ENCODE measurements at regions not wholly inside any gene's neighbourhood (a gene's known extent, or its start where the extent isn't known, plus 50 kb on each side); places are given as distances from the start of the nearest gene placed in this dataset.

- BruUV-seq (replicated peaks) = no TSS peak
- Mint-ChIP-seq H3K36me3 (ENCODE audit: insufficient read depth, unreplicated experiment) (no peaks in the 10 kb centered on the region), H3K4me1 (ENCODE audit: low read depth, unreplicated experiment) (peaks cover 15% of the 10 kb centered on the region), H3K9me3 (ENCODE audit: low read depth, unreplicated experiment) (peaks cover 5% of the 10 kb centered on the region), H3K27me3 (ENCODE audit: unreplicated experiment) (no peaks in the 10 kb centered on the region), H3K4me3 (ENCODE audit: low read depth, unreplicated experiment) (no peak overlapping the region), H3K27ac (ENCODE audit: unreplicated experiment) (no peak overlapping the region)
- CTCF ChIA-PET = no interaction called here
- no peak for DNase-seq
- intact Hi-C loops (cut with micrococcal nuclease; ENCODE audit: unreplicated experiment) = no loop called here
- no peak for TF ChIP-seq CTCF (IDR thresholded peaks at IDR 0.05; ENCODE audit: unreplicated experiment)
Observed at GRCh38 chr6:12555267-12555666, 161.3 kb upstream of the PHACTR1 start.

DNA sequence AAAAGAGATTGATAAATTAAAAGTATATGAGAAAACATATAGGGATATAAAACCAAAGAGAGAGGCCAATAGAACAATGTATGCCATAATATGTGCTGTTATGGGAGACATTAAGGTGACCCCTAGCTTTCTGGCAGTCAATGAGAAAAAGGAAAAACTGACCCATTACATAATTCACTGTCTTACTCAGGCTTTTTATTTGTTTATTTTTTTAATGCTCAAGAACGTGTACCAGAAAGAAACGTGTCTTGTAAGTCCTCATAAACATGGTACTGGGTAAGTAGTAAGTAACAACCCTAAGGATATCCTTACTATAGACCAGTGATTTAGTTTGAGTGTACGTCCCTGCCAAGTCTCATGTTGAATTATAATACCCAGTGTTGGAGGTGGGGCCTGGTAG is 160.8 kb upstream of the PHACTR1 start:
- H3K4me3 Mint-ChIP-seq (ENCODE audit: low read depth, unreplicated experiment) = no peak overlapping the region
- BruUV-seq (replicated peaks) = no TSS peak
- H3K27ac Mint-ChIP-seq (ENCODE audit: unreplicated experiment) = no peak overlapping the region
- peaks cover 15% of the 10 kb centered on the region for H3K4me1 Mint-ChIP-seq (ENCODE audit: low read depth, unreplicated experiment)
- intact Hi-C loops (cut with micrococcal nuclease; ENCODE audit: unreplicated experiment) = no loop called here
- no peaks in the 10 kb centered on the region for H3K36me3 Mint-ChIP-seq (ENCODE audit: insufficient read depth, unreplicated experiment)
- no peak for DNase-seq
- no peaks in the 10 kb centered on the region for H3K27me3 Mint-ChIP-seq (ENCODE audit: unreplicated experiment)
- TF ChIP-seq CTCF (IDR thresholded peaks at IDR 0.05; ENCODE audit: unreplicated experiment) = no peak
- CTCF ChIA-PET = no interaction called here
- peaks cover 5% of the 10 kb centered on the region for H3K9me3 Mint-ChIP-seq (ENCODE audit: low read depth, unreplicated experiment)

DNA sequence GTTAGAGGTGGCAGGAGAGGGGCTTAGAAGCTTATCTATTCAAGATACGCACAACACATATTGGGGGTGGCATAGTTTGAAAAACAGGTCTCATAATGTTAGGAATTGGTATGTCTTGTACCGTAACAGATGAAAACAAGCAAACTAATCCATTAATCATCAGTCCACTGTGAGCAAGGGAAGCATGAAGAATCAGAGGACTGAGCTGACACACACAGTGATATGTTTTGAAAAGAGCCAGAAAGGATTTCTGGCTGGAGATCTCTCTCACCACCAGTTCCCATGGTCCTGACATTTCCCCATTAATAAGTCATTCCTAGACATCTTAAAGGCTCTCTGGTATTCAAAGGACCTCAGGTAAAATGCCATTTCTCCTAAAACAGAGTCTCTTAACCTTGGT is 158.8 kb upstream of the PHACTR1 start:
- no TSS peak for BruUV-seq (replicated peaks)
- H3K27ac Mint-ChIP-seq (ENCODE audit: unreplicated experiment) = no peak overlapping the region
- peaks cover 2% of the 10 kb centered on the region for H3K9me3 Mint-ChIP-seq (ENCODE audit: low read depth, unreplicated experiment)
- CTCF ChIA-PET = interaction anchor here (1.0 to 1.1 kb wide), 2 partner anchors 12 to 234 kb away, joined by 3 to 4 read pairs; no protein-coding TSS in a partner anchor
- no peak for DNase-seq
- TF ChIP-seq CTCF (IDR thresholded peaks at IDR 0.05; ENCODE audit: unreplicated experiment) = no peak
- H3K27me3 Mint-ChIP-seq (ENCODE audit: unreplicated experiment) = no peaks in the 10 kb centered on the region
- intact Hi-C loops (cut with micrococcal nuclease; ENCODE audit: unreplicated experiment) = no loop called here
- H3K4me3 Mint-ChIP-seq (ENCODE audit: low read depth, unreplicated experiment) = no peak overlapping the region
- H3K36me3 Mint-ChIP-seq (ENCODE audit: insufficient read depth, unreplicated experiment) = no peaks in the 10 kb centered on the region
- H3K4me1 Mint-ChIP-seq (ENCODE audit: low read depth, unreplicated experiment) = peaks cover 15% of the 10 kb centered on the region

DNA sequence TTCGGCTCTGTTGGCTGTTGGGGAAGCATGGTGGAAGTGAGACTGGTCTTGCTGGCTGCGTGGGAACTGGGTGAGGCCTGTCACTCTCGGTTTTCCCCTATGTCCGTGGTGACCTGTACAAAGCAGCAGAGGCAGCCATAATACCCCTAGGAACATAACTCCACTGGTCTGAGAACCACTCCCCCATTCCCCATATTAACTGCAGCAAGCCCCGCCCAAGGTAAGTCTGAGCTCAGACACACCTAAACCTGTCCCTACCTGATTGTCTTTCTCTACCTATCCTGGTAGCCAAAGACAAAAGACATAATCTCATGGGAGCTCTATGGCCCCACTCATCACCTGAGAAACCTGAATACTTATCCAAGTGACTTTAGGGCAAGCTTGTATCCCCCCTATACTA is 156.3 kb upstream of the PHACTR1 start:
- CTCF ChIA-PET = interaction anchor here (0.6 kb wide), 1 partner anchor 9 kb away, joined by 3 read pairs; no protein-coding TSS in a partner anchor
- intact Hi-C loops (cut with micrococcal nuclease; ENCODE audit: unreplicated experiment) = no loop called here
- DNase-seq = no peak
- BruUV-seq (replicated peaks) = no TSS peak
- Mint-ChIP-seq H3K4me1 (ENCODE audit: low read depth, unreplicated experiment) (peaks cover 15% of the 10 kb centered on the region), H3K27me3 (ENCODE audit: unreplicated experiment) (no peaks in the 10 kb centered on the region), H3K9me3 (ENCODE audit: low read depth, unreplicated experiment) (peaks cover 4% of the 10 kb centered on the region), H3K36me3 (ENCODE audit: insufficient read depth, unreplicated experiment) (no peaks in the 10 kb centered on the region), H3K4me3 (ENCODE audit: low read depth, unreplicated experiment) (no peak overlapping the region), H3K27ac (ENCODE audit: unreplicated experiment) (no peak overlapping the region)
- no peak for TF ChIP-seq CTCF (IDR thresholded peaks at IDR 0.05; ENCODE audit: unreplicated experiment)

Data from Calu3 (cell line).